HEK293T (cell line): ENCODE measurements at regions not wholly inside any gene's neighbourhood (a gene's known extent, or its start where the extent isn't known, plus 50 kb on each side); places are given as distances from the start of the nearest gene placed in this dataset.

Experiments used
- BHLHE40 ChIP-seq: fragments of 450-650 bp; IDR thresholded peaks from 2 replicates; pipeline ENCODE4 v1.6.1; 2016; ENCODE audit warnings: mild to moderate bottlenecking, moderate library complexity, borderline replicate concordance
- ELF4 ChIP-seq: fragments of 450-650 bp; IDR thresholded peaks from 2 replicates; pipeline ENCODE4 v1.6.1; 2017; ENCODE audit warnings: antibody characterized with exemption
- FOXK2 ChIP-seq: fragments of 450-650 bp; IDR thresholded peaks from 2 replicates; pipeline ENCODE4 v1.6.1; 2016; ENCODE audit warnings: mild to moderate bottlenecking
- FOXM1 ChIP-seq: fragments of 450-650 bp; IDR thresholded peaks from 2 replicates; pipeline ENCODE4 v1.6.1; 2017; ENCODE audit warnings: mild to moderate bottlenecking, borderline replicate concordance
- SP1 ChIP-seq: fragments of 450-650 bp; IDR thresholded peaks from 2 replicates; pipeline ENCODE4 v1.6.1; 2017
- TARDBP ChIP-seq: fragments of 450-650 bp; IDR thresholded peaks from 2 replicates; pipeline ENCODE4 v1.6.1; 2016

DNA sequence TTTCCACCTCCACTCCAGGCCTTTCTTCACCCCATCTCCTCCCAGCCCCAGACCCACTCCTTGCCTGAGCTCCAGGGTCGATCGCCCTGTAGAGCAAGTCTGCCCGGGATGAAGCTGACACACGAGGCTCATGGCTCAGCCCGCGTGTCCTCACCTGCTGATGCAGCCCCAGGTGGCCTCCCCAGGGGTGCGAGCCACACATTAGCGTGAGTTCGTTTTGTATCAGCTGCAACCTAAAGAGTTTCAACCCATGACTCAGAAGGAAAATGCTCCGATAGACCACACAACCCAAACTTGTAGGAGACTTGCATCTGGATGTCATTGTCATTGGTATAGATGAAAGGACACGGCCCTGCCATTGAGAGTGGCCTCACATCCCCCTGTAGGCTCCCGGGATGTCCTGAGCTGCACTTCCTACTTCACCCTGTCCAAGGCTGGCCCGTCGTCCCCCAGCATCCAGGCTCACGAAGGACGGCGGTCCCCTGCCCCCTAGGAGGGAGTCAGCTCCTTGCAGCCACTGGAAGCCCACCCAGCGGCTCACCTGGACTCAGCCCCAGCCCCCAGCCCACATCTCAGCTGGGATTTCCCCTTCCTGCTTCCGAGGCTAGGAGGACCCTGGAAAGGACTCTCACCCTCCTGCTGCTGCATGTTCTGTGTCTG, 97.7 kb downstream of the HTR5A start:
- TF ChIP-seq FOXM1: no peak
- TF ChIP-seq SP1: no peak
- no peak for TF ChIP-seq TARDBP
- no peak for TF ChIP-seq FOXK2
- TF ChIP-seq BHLHE40: no peak
- TF ChIP-seq ELF4: no peak
